Testis (tissue), 2 donors: ENCODE measurements at regions not wholly inside any gene's neighbourhood (a gene's known extent, or its start where the extent isn't known, plus 50 kb on each side); places are given as distances from the start of the nearest gene placed in this dataset.

ENCODE experiments used
- POLR2A ChIP-seq: fragments of 450-650 bp; IDR thresholded peaks from one replicate; pipeline ENCODE4 v1.6.1; 2017; ENCODE audit warnings: antibody characterized with exemption, mild to moderate bottlenecking, moderate library complexity
- TF ChIP-seq, protein P1 (sequence below), 3 experiments: fragments of 450-650 bp in 2 of 3; fragments of 200-600 bp in 1 of 3; sonication (generic) in 1 of 3; IDR thresholded peaks; one replicate each; pipeline ENCODE4 v1.5.1; 2016 to 2019; ENCODE audit warnings: antibody characterized with exemption in 3 of 3, mild to moderate bottlenecking in 2 of 3, moderate library complexity in 1 of 3

GRCh38 chr21:17214801-17215200 lies 298.0 kb upstream of the CXADR start:
- TF ChIP-seq, protein P1, sequence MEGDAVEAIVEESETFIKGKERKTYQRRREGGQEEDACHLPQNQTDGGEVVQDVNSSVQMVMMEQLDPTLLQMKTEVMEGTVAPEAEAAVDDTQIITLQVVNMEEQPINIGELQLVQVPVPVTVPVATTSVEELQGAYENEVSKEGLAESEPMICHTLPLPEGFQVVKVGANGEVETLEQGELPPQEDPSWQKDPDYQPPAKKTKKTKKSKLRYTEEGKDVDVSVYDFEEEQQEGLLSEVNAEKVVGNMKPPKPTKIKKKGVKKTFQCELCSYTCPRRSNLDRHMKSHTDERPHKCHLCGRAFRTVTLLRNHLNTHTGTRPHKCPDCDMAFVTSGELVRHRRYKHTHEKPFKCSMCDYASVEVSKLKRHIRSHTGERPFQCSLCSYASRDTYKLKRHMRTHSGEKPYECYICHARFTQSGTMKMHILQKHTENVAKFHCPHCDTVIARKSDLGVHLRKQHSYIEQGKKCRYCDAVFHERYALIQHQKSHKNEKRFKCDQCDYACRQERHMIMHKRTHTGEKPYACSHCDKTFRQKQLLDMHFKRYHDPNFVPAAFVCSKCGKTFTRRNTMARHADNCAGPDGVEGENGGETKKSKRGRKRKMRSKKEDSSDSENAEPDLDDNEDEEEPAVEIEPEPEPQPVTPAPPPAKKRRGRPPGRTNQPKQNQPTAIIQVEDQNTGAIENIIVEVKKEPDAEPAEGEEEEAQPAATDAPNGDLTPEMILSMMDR (IDR thresholded peaks at IDR 0.05) = no peak
- TF ChIP-seq POLR2A = no peak
